Panc1 (cell line): ENCODE measurements at regions not wholly inside any gene's neighbourhood (a gene's known extent, or its start where the extent isn't known, plus 50 kb on each side); places are given as distances from the start of the nearest gene placed in this dataset.

Experiments used
- ATAC-seq: fragments of 200-7000 bp; cut with Tn5 transposase; 2 replicates; pipeline ENCODE4 v1.9.1; 2020; ENCODE audit warnings: mild to moderate bottlenecking, moderate library complexity
- BruUV-seq: library from RNA; stranded (reverse); fragments of 400-500 nt; replicated peaks from 2 replicates; lab custom pipeline; 2021; lab: Mats Ljungman, UMichigan
- CTCF ChIA-PET: fragments of 300-600 bp; sonication (Branson Sonifier 250); formaldehyde crosslinking; loops from one replicate; lab custom pipeline; 2022; ENCODE audit warnings: antibody characterized with exemption; lab: Charles Lee
- POLR2A ChIA-PET: fragments of 300-600 bp; sonication (Branson Sonifier 250); formaldehyde crosslinking; loops from one replicate; lab custom pipeline; 2022; ENCODE audit warnings: antibody characterized with exemption; lab: Charles Lee
- DNase-seq: peaks from one replicate; pipeline ENCODE4 v3.0.0-alpha.2; 2010; ENCODE audit warnings: low read depth, low spot score
- H3K27ac ChIP-seq: 2 replicates; pipeline ENCODE4 v1.5.1; 2011; ENCODE audit warnings: mild to moderate bottlenecking, low read length, inconsistent platforms
- H3K27me3 ChIP-seq: fragments of 200-500 bp; sonication (Bioruptor generic); 2 replicates; pipeline ENCODE4 v1.6.0; 2014; ENCODE audit warnings: low read length, inconsistent platforms; ENCODE audit not compliant: control insufficient read depth, insufficient read depth
- H3K36me3 ChIP-seq: fragments of 200-500 bp; sonication (Bioruptor generic); 2 replicates; pipeline ENCODE4 v1.5.1; 2014; ENCODE audit warnings: inconsistent platforms, mild to moderate bottlenecking, low read length, moderate library complexity; ENCODE audit not compliant: control insufficient read depth, insufficient read depth
- H3K4me1 ChIP-seq: 2 replicates; pipeline ENCODE4 v1.5.1; 2011; ENCODE audit warnings: inconsistent platforms, mild to moderate bottlenecking, low read length, moderate library complexity; ENCODE audit not compliant: control insufficient read depth, insufficient read depth
- H3K4me3 ChIP-seq, 2 experiments: 2 replicates each; pipeline ENCODE4 v1.5.1; 2011 to 2012; ENCODE audit warnings: low read depth in 2 of 2, low read length in 2 of 2, mild to moderate bottlenecking in 2 of 2, inconsistent platforms in 1 of 2, moderate library complexity in 1 of 2
- H3K9me3 ChIP-seq: fragments of 200-500 bp; sonication (Bioruptor generic); 2 replicates; pipeline ENCODE4 v1.5.1; 2014; ENCODE audit warnings: low read depth, mild to moderate bottlenecking, inconsistent platforms, low read length, moderate library complexity; ENCODE audit not compliant: control insufficient read depth, insufficient read depth
- CTCF ChIP-seq: fragments of 450-650 bp; IDR thresholded peaks from 2 replicates; pipeline ENCODE4 v1.5.1; 2017; ENCODE audit warnings: mild to moderate bottlenecking
- POLR2AphosphoS5 ChIP-seq: IDR thresholded peaks from 2 replicates; pipeline ENCODE4 v1.6.1; 2012; ENCODE audit warnings: mild to moderate bottlenecking, low read depth, low read length, moderate library complexity
- REST ChIP-seq, 2 experiments: IDR thresholded peaks; 2 replicates each; pipeline ENCODE4 v1.6.1; 2011 to 2012; ENCODE audit warnings: low read depth in 2 of 2, control low read depth in 1 of 2, low read length in 1 of 2, mild to moderate bottlenecking in 1 of 2, moderate library complexity in 1 of 2; ENCODE audit not compliant: insufficient read depth in 1 of 2
- SIN3A ChIP-seq: IDR thresholded peaks from 2 replicates; pipeline ENCODE4 v1.6.1; 2012; ENCODE audit warnings: low read depth, mild to moderate bottlenecking, low read length, moderate library complexity, borderline replicate concordance; ENCODE audit not compliant: insufficient read depth
- TCF7L2 ChIP-seq: IDR thresholded peaks from 2 replicates; pipeline ENCODE4 v1.6.1; 2011; ENCODE audit warnings: mild to moderate bottlenecking, low read depth, low read length, inconsistent platforms
- in situ Hi-C: cut with HindIII; loops from 2 replicates; pipeline ENCODE4 v1.10.0; 2016; ENCODE audit warnings: low sequenced_read_pairs, low pct_unique_long_range_greater_than_20kb
- intact Hi-C: fragments of 100-400 bp; cut with micrococcal nuclease; formaldehyde crosslinking; loops from one replicate; pipeline ENCODE4 v1.10.0; 2022; ENCODE audit not compliant: unreplicated experiment

GRCh38 chr3:36652104-36652503 lies 112.2 kb downstream of the DCLK3 start:
- Histone ChIP-seq H3K4me1 (no peaks in the 10 kb centered on the region), H3K36me3 (no peaks in the 10 kb centered on the region), H3K27ac (no peak overlapping the region), H3K27me3 (no peaks in the 10 kb centered on the region), H3K4me3 (no peak overlapping the region), H3K9me3 (no peaks in the 10 kb centered on the region)
- ChIA-PET POLR2A (no interaction called here), CTCF (no interaction called here)
- in situ Hi-C loops: no loop called here
- DNase-seq (no peak), ATAC-seq (no peak)
- TF ChIP-seq REST (IDR thresholded peaks at IDR 0.05; ENCODE audit: insufficient read depth in 1 of 2, low read depth in 2 of 2, low read length in 1 of 2): no peak
- intact Hi-C loops: no loop called here
- BruUV-seq: no TSS peak

GRCh38 chr3:36650271-36650671 lies 114.1 kb downstream of the DCLK3 start:
- no peak for DNase-seq
- CTCF ChIA-PET: no interaction called here
- H3K27ac ChIP-seq: no peak overlapping the region

More at GRCh38 chr3:36650271-36650671, 114.1 kb downstream of the DCLK3 start:
- no peak for TF ChIP-seq TCF7L2
- no peak for TF ChIP-seq POLR2AphosphoS5
- TF ChIP-seq REST (IDR thresholded peaks at IDR 0.05; ENCODE audit: insufficient read depth in 1 of 2, low read depth in 2 of 2, low read length in 1 of 2): no peak
- TF ChIP-seq CTCF: no peak
- no peak for TF ChIP-seq SIN3A
- Histone ChIP-seq H3K36me3 (no peaks in the 10 kb centered on the region), H3K4me1 (no peaks in the 10 kb centered on the region), H3K4me3 (no peak overlapping the region), H3K27me3 (no peaks in the 10 kb centered on the region), H3K9me3 (no peaks in the 10 kb centered on the region)
- intact Hi-C loops: no loop called here
- ATAC-seq: no peak
- in situ Hi-C loops: no loop called here
- POLR2A ChIA-PET: no interaction called here
- no TSS peak for BruUV-seq
